Muscle layer of duodenum (tissue), 2 donors: ENCODE measurements at regions not wholly inside any gene's neighbourhood (a gene's known extent, or its start where the extent isn't known, plus 50 kb on each side); places are given as distances from the start of the nearest gene placed in this dataset.

Experiments used
- H3K27ac ChIP-seq: one replicate; pipeline ENCODE4 v1.7.0; 2013; ENCODE audit warnings: mild to moderate bottlenecking, low read length
- H3K27me3 ChIP-seq: one replicate; pipeline ENCODE4 v1.7.0; 2013; ENCODE audit warnings: low read depth, mild to moderate bottlenecking, control low read depth, low read length
- H3K36me3 ChIP-seq, 2 donors: one replicate each; pipeline ENCODE4 v1.7.0; 2013; ENCODE audit warnings: low read length in 2 of 2, control low read depth in 1 of 2, mild to moderate bottlenecking in 1 of 2; ENCODE audit not compliant: insufficient read depth in 2 of 2, control insufficient read depth in 1 of 2
- H3K4me1 ChIP-seq, 2 donors: one replicate each; pipeline ENCODE4 v1.7.0; 2013; ENCODE audit warnings: low read length in 2 of 2, mild to moderate bottlenecking in 2 of 2, control low read depth in 1 of 2, moderate library complexity in 1 of 2; ENCODE audit not compliant: insufficient read depth in 2 of 2, control insufficient read depth in 1 of 2
- H3K4me3 ChIP-seq, 2 donors: one replicate each; pipeline ENCODE4 v1.7.0; 2013; ENCODE audit warnings: low read length in 2 of 2, low read depth in 1 of 2, mild to moderate bottlenecking in 1 of 2
- H3K9me3 ChIP-seq, 2 donors: one replicate each; pipeline ENCODE4 v1.7.0; 2013; ENCODE audit warnings: low read length in 2 of 2, control low read depth in 1 of 2, mild to moderate bottlenecking in 1 of 2; ENCODE audit not compliant: control insufficient read depth in 1 of 2
- donor health status: healthy.

GRCh38 chr11:70604221-70604620 lies 205.9 kb downstream of the CTTN start:
- Histone ChIP-seq H3K4me3 (no peak overlapping the region), H3K27me3 (no peaks in the 10 kb centered on the region), H3K27ac (no peak overlapping the region)

GRCh38 chr11:70604630-70605467 lies 206.5 kb downstream of the CTTN start:
- H3K27me3 ChIP-seq: no peaks in the 10 kb centered on the region
- H3K4me1 ChIP-seq: no peaks in the 10 kb centered on the region
- no peaks in the 10 kb centered on the region for H3K9me3 ChIP-seq
- no peak overlapping the region for H3K27ac ChIP-seq
- H3K36me3 ChIP-seq: no peaks in the 10 kb centered on the region
- no peak overlapping the region for H3K4me3 ChIP-seq

More at GRCh38 chr11:70604221-70604620, 205.9 kb downstream of the CTTN start:
- H3K9me3 ChIP-seq: no peaks in the 10 kb centered on the region
- H3K4me1 ChIP-seq: no peaks in the 10 kb centered on the region
- H3K36me3 ChIP-seq: no peaks in the 10 kb centered on the region

GRCh38 chr11:70605468-70605815 lies 207.1 kb downstream of the CTTN start:
- H3K9me3 ChIP-seq: no peaks in the 10 kb centered on the region
- H3K4me1 ChIP-seq: peaks cover 0 to 3% of the 10 kb centered on the region in 2 donors
- H3K27ac ChIP-seq: no peak overlapping the region
- no peak overlapping the region for H3K4me3 ChIP-seq
- H3K36me3 ChIP-seq: no peaks in the 10 kb centered on the region
- no peaks in the 10 kb centered on the region for H3K27me3 ChIP-seq

GRCh38 chr11:70605846-70606245 lies 207.5 kb downstream of the CTTN start:
- Histone ChIP-seq H3K4me1 (peaks cover 0 to 3% of the 10 kb centered on the region in 2 donors), H3K36me3 (no peaks in the 10 kb centered on the region), H3K27ac (no peak overlapping the region)

GRCh38 chr11:70606248-70606950 lies 208.1 kb downstream of the CTTN start:
- Histone ChIP-seq H3K36me3 (no peaks in the 10 kb centered on the region), H3K4me1 (peaks cover 0 to 3% of the 10 kb centered on the region in 2 donors), H3K4me3 (no peak overlapping the region), H3K27me3 (no peaks in the 10 kb centered on the region), H3K9me3 (no peaks in the 10 kb centered on the region), H3K27ac (no peak overlapping the region)

More at GRCh38 chr11:70605846-70606245, 207.5 kb downstream of the CTTN start:
- no peaks in the 10 kb centered on the region for H3K9me3 ChIP-seq
- H3K27me3 ChIP-seq: no peaks in the 10 kb centered on the region
- no peak overlapping the region for H3K4me3 ChIP-seq

- Histone ChIP-seq H3K27ac (no peak overlapping the region), H3K4me3 (no peak overlapping the region), H3K9me3 (no peaks in the 10 kb centered on the region), H3K36me3 (no peaks in the 10 kb centered on the region), H3K4me1 (peaks cover 0 to 3% of the 10 kb centered on the region in 2 donors), H3K27me3 (no peaks in the 10 kb centered on the region)
These were observed 208.6 kb downstream of the CTTN start for GRCh38 chr11:70606951-70607330.

GRCh38 chr11:70607561-70607960 lies 209.2 kb downstream of the CTTN start:
- no peaks in the 10 kb centered on the region for H3K27me3 ChIP-seq
- no peak overlapping the region for H3K27ac ChIP-seq
- H3K4me1 ChIP-seq: peaks cover 0 to 3% of the 10 kb centered on the region in 2 donors
- H3K9me3 ChIP-seq: no peaks in the 10 kb centered on the region
- H3K36me3 ChIP-seq: no peaks in the 10 kb centered on the region
- no peak overlapping the region for H3K4me3 ChIP-seq

- Histone ChIP-seq H3K9me3 (no peaks in the 10 kb centered on the region), H3K27me3 (no peaks in the 10 kb centered on the region), H3K4me3 (no peak overlapping the region), H3K27ac (no peak overlapping the region), H3K4me1 (peaks cover 0 to 3% of the 10 kb centered on the region in 2 donors), H3K36me3 (no peaks in the 10 kb centered on the region)
These were observed 210.5 kb downstream of the CTTN start for GRCh38 chr11:70608568-70609470.

GRCh38 chr11:70610566-70611565 lies 212.5 kb downstream of the CTTN start:
- H3K27ac ChIP-seq: no peak overlapping the region
- no peaks in the 10 kb centered on the region for H3K36me3 ChIP-seq
- peaks cover 0 to 14% of the 10 kb centered on the region in 2 donors for H3K9me3 ChIP-seq
- H3K4me3 ChIP-seq: no peak overlapping the region
- peaks cover 0 to 3% of the 10 kb centered on the region in 2 donors for H3K4me1 ChIP-seq
- H3K27me3 ChIP-seq: no peaks in the 10 kb centered on the region

GRCh38 chr11:70611821-70612220 lies 213.5 kb downstream of the CTTN start:
- no peaks in the 10 kb centered on the region for H3K36me3 ChIP-seq
- peaks cover 0 to 14% of the 10 kb centered on the region in 2 donors for H3K9me3 ChIP-seq
- H3K4me3 ChIP-seq: no peak overlapping the region
- no peak overlapping the region for H3K27ac ChIP-seq
- H3K4me1 ChIP-seq: peaks cover 0 to 3% of the 10 kb centered on the region in 2 donors
- H3K27me3 ChIP-seq: no peaks in the 10 kb centered on the region
